Adrenal gland (tissue), 5 donors: ENCODE measurements at regions not wholly inside any gene's neighbourhood (a gene's known extent, or its start where the extent isn't known, plus 50 kb on each side); places are given as distances from the start of the nearest gene placed in this dataset.

Experiments
- POLR2A ChIP-seq, 2 donors: fragments of 450-650 bp; IDR thresholded peaks; one replicate each; pipeline ENCODE4 v1.6.1; 2017; ENCODE audit warnings: antibody characterized with exemption in 2 of 2, mild to moderate bottlenecking in 2 of 2, moderate library complexity in 1 of 2
- TF ChIP-seq, protein P1 (sequence below), 6 experiments: fragments of 450-650 bp in 4 of 6; fragments of 200-600 bp in 2 of 6; sonication (generic) in 1 of 6; IDR thresholded peaks; 1 replicate in 5 of 6; 2 replicates in 1 of 6; pipeline versions ENCODE4 v1.5.1 to v1.8.0; 2016 to 2021; ENCODE audit warnings: antibody characterized with exemption in 6 of 6, mild to moderate bottlenecking in 2 of 6, moderate library complexity in 1 of 6
- donor health status: DM: no; HTN: no; CAD: no.

DNA sequence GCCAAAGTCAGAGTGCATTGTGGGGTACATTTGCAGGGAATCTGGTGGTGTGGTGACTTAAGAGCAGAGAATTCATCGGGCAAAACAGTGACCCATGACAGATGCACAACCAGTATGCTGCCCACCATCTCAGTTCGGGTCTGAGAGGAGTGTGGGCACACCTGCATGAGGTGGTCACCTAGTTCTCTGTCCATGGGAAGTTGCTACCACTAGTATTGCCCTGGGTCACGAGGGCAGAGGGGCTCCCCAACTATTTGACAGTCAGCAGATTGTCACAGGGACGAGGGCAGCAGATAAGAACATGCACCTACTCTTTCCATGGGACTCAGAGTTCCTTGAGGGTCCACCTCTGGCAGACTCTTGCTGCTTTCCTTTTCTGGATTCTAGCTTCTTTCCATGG lies 305.2 kb upstream of the MAOA start:
- TF ChIP-seq, protein P1, sequence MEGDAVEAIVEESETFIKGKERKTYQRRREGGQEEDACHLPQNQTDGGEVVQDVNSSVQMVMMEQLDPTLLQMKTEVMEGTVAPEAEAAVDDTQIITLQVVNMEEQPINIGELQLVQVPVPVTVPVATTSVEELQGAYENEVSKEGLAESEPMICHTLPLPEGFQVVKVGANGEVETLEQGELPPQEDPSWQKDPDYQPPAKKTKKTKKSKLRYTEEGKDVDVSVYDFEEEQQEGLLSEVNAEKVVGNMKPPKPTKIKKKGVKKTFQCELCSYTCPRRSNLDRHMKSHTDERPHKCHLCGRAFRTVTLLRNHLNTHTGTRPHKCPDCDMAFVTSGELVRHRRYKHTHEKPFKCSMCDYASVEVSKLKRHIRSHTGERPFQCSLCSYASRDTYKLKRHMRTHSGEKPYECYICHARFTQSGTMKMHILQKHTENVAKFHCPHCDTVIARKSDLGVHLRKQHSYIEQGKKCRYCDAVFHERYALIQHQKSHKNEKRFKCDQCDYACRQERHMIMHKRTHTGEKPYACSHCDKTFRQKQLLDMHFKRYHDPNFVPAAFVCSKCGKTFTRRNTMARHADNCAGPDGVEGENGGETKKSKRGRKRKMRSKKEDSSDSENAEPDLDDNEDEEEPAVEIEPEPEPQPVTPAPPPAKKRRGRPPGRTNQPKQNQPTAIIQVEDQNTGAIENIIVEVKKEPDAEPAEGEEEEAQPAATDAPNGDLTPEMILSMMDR (IDR thresholded peaks at IDR 0.05), result no peak
- TF ChIP-seq POLR2A (IDR thresholded peaks at IDR 0.05), result no peak
